ENCODE measurements at regions not wholly inside any gene's neighbourhood (a gene's known extent, or its start where the extent isn't known, plus 50 kb on each side); places are given as distances from the start of the nearest gene placed in this dataset.

DNA sequence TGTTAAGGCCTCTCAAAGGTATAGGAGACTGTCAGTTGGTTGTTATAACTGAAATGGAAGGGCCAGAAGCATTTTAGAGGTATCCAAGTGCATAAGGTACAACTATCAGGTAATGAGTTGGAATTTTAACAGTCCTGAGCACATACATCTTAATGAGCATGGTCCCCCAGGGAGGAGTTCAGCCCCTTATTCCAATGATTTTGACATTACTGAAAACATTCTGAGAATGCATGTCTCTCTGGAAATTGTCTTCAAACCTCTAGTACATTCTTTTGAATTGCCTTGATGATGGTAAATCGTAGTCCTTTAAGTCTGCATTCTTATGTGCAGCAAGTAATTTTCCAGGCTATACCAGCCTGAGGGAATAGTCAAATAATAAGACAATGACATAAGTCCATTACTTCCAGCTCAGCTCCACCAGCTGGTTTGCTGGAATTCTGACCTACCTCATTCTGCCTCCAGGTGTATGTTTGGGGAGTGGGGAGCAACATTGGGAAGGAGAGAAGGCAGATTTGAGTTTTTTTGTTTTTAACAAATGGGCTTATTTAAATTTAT, 239.2 kb downstream of the MSRB3 start:
- POLR2A ChIA-PET = no interaction called here
- WGBS (ENCODE audit: missing lambda C conversion rate) = 30% methylated on average over 1 of the region's 1 CpG
- Histone ChIP-seq H3K4me1 (no peaks in the 10 kb centered on the region), H3K4me3 (no peak overlapping the region), H3K27ac (no peak overlapping the region), H3K9me3 (no peaks in the 10 kb centered on the region), H3K4me2 (no peak overlapping the region)
- TF ChIP-seq BHLHE40 (IDR thresholded peaks at IDR 0.05; ENCODE audit: low read depth, low read length) (no peak), ESRRA (IDR thresholded peaks at IDR 0.05; ENCODE audit: borderline replicate concordance, low read length) (no peak), RNF2 (IDR thresholded peaks at IDR 0.05; ENCODE audit: borderline replicate concordance, low read depth) (no peak), NPAS2 (CRISPR knock-in tag; IDR thresholded peaks at IDR 0.05; ENCODE audit: borderline replicate concordance) (no peak)
- TF ChIP-seq, protein P1, sequence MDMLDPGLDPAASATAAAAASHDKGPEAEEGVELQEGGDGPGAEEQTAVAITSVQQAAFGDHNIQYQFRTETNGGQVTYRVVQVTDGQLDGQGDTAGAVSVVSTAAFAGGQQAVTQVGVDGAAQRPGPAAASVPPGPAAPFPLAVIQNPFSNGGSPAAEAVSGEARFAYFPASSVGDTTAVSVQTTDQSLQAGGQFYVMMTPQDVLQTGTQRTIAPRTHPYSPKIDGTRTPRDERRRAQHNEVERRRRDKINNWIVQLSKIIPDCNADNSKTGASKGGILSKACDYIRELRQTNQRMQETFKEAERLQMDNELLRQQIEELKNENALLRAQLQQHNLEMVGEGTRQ (IDR thresholded peaks at IDR 0.05) = no peak
- DNase-seq (ENCODE audit: low read depth in 1 of 2, low spot score in 1 of 2) (no peak), FAIRE-seq (no peak), ATAC-seq (no peak)
- CTCF ChIA-PET = no interaction called here

DNA sequence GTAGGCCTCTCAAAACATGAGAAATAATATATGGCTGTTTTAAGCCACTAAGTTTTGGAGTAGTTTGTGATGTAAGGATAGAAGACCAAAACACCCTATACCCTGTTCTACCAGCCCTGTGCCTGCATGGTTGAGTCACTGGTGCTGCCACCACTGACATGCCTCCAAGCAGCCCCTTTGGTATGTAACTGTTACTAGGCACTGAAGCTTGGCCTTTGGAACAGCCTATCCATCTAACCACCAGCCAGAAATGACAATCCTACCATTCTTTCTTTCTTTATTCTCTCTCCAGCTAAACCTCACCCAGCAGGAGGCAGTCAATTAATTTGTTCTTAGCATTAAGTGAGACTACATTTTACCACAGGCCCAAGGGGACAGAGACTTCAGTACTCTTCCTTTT, 240.3 kb downstream of the MSRB3 start:
- ATAC-seq = no peak
- Histone ChIP-seq H3K27ac (no peak overlapping the region), H3K4me2 (no peak overlapping the region), H3K4me3 (no peak overlapping the region), H3K4me1 (no peaks in the 10 kb centered on the region), H3K9me3 (no peaks in the 10 kb centered on the region)
- no peak for FAIRE-seq
- POLR2A ChIA-PET = no interaction called here
- no peak for DNase-seq (ENCODE audit: low read depth in 1 of 2, low spot score in 1 of 2)
- CTCF ChIA-PET = interaction anchor here (1.0 to 1.2 kb wide), 2 partner anchors 18 to 37 kb away, joined by 3 read pairs; no protein-coding TSS in a partner anchor
- no peak for TF ChIP-seq CBX8 (IDR thresholded peaks at IDR 0.05)
- no peak for TF ChIP-seq TFCP2L1 (CRISPR knock-in tag; IDR thresholded peaks at IDR 0.05)
- TF ChIP-seq CEBPB (IDR thresholded peaks at IDR 0.05) = no peak
- TF ChIP-seq FOSB (CRISPR knock-in tag; IDR thresholded peaks at IDR 0.05) = no peak
- TF ChIP-seq, protein P2, sequence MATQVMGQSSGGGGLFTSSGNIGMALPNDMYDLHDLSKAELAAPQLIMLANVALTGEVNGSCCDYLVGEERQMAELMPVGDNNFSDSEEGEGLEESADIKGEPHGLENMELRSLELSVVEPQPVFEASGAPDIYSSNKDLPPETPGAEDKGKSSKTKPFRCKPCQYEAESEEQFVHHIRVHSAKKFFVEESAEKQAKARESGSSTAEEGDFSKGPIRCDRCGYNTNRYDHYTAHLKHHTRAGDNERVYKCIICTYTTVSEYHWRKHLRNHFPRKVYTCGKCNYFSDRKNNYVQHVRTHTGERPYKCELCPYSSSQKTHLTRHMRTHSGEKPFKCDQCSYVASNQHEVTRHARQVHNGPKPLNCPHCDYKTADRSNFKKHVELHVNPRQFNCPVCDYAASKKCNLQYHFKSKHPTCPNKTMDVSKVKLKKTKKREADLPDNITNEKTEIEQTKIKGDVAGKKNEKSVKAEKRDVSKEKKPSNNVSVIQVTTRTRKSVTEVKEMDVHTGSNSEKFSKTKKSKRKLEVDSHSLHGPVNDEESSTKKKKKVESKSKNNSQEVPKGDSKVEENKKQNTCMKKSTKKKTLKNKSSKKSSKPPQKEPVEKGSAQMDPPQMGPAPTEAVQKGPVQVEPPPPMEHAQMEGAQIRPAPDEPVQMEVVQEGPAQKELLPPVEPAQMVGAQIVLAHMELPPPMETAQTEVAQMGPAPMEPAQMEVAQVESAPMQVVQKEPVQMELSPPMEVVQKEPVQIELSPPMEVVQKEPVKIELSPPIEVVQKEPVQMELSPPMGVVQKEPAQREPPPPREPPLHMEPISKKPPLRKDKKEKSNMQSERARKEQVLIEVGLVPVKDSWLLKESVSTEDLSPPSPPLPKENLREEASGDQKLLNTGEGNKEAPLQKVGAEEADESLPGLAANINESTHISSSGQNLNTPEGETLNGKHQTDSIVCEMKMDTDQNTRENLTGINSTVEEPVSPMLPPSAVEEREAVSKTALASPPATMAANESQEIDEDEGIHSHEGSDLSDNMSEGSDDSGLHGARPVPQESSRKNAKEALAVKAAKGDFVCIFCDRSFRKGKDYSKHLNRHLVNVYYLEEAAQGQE (IDR thresholded peaks at IDR 0.05) = no peak
- TF ChIP-seq HOXA7 (CRISPR knock-in tag; IDR thresholded peaks at IDR 0.05) = no peak
- TF ChIP-seq, protein P3, sequence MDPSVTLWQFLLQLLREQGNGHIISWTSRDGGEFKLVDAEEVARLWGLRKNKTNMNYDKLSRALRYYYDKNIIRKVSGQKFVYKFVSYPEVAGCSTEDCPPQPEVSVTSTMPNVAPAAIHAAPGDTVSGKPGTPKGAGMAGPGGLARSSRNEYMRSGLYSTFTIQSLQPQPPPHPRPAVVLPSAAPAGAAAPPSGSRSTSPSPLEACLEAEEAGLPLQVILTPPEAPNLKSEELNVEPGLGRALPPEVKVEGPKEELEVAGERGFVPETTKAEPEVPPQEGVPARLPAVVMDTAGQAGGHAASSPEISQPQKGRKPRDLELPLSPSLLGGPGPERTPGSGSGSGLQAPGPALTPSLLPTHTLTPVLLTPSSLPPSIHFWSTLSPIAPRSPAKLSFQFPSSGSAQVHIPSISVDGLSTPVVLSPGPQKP (IDR thresholded peaks at IDR 0.05; ENCODE audit: low read depth, low read length) = no peak
- TF ChIP-seq HOXB5 (CRISPR knock-in tag; IDR thresholded peaks at IDR 0.05) = no peak
- no peak for TF ChIP-seq SMC3 (IDR thresholded peaks at IDR 0.05)
- TF ChIP-seq ZNF302 (CRISPR knock-in tag; IDR thresholded peaks at IDR 0.05) = no peak

DNA sequence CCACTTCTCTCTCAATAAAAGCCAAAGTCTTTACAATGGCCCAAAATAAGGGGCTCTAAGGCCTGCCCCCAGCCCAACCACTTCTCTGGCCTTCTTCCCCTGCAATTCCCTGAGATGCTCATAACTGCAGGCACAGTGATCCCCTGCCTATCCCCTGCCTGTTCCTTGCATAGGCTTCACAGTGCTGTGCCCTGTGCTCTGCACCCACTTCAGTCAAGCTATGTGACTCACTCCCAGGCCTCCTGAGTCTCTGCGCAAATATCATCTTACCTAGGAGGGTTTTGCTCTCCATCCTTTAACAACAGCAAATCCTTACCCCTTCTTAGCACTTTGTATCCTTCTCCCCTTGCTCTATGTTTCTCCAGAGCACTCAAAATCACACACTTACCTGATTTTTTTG, 242.2 kb downstream of the MSRB3 start:
- no peak for ATAC-seq
- no peak for FAIRE-seq
- POLR2A ChIA-PET = no interaction called here
- H3K4me2 ChIP-seq = no peak overlapping the region
- DNase-seq (ENCODE audit: low read depth in 1 of 2, low spot score in 1 of 2) = no peak
- no peaks in the 10 kb centered on the region for H3K4me1 ChIP-seq
- no peak overlapping the region for H3K27ac ChIP-seq
- no peaks in the 10 kb centered on the region for H3K9me3 ChIP-seq
- CTCF ChIA-PET = no interaction called here
- no peak overlapping the region for H3K4me3 ChIP-seq
- 96% methylated on average over 1 of the region's 1 CpG for WGBS (ENCODE audit: missing lambda C conversion rate)
- TF ChIP-seq, protein P4, sequence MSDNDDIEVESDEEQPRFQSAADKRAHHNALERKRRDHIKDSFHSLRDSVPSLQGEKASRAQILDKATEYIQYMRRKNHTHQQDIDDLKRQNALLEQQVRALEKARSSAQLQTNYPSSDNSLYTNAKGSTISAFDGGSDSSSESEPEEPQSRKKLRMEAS (IDR thresholded peaks at IDR 0.05) = no peak
- TF ChIP-seq CHD4 (IDR thresholded peaks at IDR 0.05; ENCODE audit: borderline replicate concordance) (no peak), NPAS2 (CRISPR knock-in tag; IDR thresholded peaks at IDR 0.05; ENCODE audit: borderline replicate concordance) (no peak), HOXA7 (CRISPR knock-in tag; IDR thresholded peaks at IDR 0.05) (no peak), ESRRA (IDR thresholded peaks at IDR 0.05; ENCODE audit: borderline replicate concordance, low read length) (no peak), ZC3H11A (IDR thresholded peaks at IDR 0.05) (no peak), KDM5A (IDR thresholded peaks at IDR 0.05) (no peak), FOSL2 (IDR thresholded peaks at IDR 0.05) (no peak), FOSL2 (CRISPR knock-in tag; IDR thresholded peaks at IDR 0.05) (no peak), SMC3 (IDR thresholded peaks at IDR 0.05) (no peak), ZNF302 (CRISPR knock-in tag; IDR thresholded peaks at IDR 0.05) (no peak), POLR2A (IDR thresholded peaks at IDR 0.05; ENCODE audit: low read length) (no peak), PHF8 (IDR thresholded peaks at IDR 0.05; ENCODE audit: borderline replicate concordance, low read depth) (no peak), HOXB13 (CRISPR knock-in tag; IDR thresholded peaks at IDR 0.05; ENCODE audit: low read depth) (no peak), TFCP2L1 (CRISPR knock-in tag; IDR thresholded peaks at IDR 0.05) (no peak)
- TF ChIP-seq, protein P5, sequence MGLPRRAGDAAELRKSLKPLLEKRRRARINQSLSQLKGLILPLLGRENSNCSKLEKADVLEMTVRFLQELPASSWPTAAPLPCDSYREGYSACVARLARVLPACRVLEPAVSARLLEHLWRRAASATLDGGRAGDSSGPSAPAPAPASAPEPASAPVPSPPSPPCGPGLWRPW (IDR thresholded peaks at IDR 0.05) = no peak
- TF ChIP-seq, protein P1 (IDR thresholded peaks at IDR 0.05) = no peak
- TF ChIP-seq, protein P6, sequence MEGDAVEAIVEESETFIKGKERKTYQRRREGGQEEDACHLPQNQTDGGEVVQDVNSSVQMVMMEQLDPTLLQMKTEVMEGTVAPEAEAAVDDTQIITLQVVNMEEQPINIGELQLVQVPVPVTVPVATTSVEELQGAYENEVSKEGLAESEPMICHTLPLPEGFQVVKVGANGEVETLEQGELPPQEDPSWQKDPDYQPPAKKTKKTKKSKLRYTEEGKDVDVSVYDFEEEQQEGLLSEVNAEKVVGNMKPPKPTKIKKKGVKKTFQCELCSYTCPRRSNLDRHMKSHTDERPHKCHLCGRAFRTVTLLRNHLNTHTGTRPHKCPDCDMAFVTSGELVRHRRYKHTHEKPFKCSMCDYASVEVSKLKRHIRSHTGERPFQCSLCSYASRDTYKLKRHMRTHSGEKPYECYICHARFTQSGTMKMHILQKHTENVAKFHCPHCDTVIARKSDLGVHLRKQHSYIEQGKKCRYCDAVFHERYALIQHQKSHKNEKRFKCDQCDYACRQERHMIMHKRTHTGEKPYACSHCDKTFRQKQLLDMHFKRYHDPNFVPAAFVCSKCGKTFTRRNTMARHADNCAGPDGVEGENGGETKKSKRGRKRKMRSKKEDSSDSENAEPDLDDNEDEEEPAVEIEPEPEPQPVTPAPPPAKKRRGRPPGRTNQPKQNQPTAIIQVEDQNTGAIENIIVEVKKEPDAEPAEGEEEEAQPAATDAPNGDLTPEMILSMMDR (IDR thresholded peaks at IDR 0.05) = no peak

All from A549 (cell line).